GM18498 (cell line): ENCODE measurements at regions not wholly inside any gene's neighbourhood (a gene's known extent, or its start where the extent isn't known, plus 50 kb on each side); places are given as distances from the start of the nearest gene placed in this dataset.
"Not testable (repeated sequence)": the region's sequence is repeated elsewhere in the genome, so short reads cannot be mapped to it uniquely, and the experiment has no call there.

Source experiments
- ATAC-seq: cut with Tn5 transposase; IDR thresholded peaks from one replicate; pipeline ENCODE4 v1.9.1; 2021; ENCODE audit warnings: mild to moderate bottlenecking, moderate library complexity; ENCODE audit not compliant: unreplicated experiment

- no peak for ATAC-seq
These were observed 415.5 kb upstream of the PPP2R3A start for GRCh38 chr3:135549928-135550494.

DNA sequence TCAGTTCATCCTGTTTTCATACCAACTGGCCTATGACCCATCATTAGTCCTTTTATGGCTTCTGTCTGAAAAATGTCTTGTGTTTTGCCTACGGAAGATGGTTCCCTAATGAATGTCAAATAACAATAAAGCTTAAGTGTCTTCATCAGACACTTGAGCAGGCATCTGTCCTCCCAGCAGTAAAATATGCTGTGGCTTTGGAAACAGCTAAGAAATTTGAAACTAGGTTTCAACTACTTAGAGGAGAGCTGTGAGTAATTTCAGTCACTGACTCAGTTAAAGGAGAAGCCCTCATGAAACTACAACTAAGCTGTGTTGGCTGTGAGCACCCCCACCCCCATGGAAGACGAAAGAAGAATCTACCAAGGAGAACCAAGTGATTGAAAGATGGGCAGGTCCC lies 409.4 kb upstream of the PPP2R3A start:
- no peak for ATAC-seq

GRCh38 chr3:135558150-135558783 lies 407.3 kb upstream of the PPP2R3A start:
- no peak for ATAC-seq

DNA sequence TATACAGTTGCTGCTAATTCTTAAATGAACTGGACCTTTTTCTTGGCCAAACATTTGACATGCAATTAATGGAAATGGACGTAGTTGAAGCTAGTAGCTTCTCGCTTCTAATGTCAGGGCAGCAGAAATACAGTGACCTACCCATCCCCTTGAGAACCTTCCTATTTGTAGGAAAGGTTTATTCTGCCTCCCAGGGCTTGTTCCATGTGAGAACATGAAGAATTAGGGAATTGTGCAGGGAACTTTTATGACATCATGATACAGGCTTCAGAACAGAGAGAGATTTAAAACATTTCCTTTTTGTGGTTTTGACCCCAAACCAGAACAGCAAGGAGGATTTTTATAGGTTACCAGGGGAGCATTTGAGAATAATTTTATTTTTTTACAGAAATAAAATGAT lies 406.6 kb upstream of the PPP2R3A start:
- ATAC-seq: no peak

DNA sequence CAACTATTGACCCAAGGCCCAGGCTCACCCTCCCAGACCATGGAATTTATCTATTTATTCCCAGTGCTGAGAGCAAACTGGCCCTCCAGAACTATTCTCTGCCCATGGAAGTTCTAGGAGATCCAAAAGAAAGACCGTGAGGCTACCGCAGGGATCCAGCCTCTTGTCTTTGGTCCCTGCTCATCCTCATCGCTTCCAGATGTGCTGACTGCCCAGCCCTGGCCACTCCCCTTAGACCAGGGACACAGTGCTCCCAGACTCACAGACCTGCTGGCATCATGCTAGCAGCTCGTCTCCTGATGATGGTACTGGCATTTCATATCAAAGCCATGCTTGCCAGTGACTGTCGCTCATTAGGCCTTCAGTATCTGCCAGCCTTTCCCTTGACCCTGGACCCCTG lies 405.7 kb upstream of the PPP2R3A start:
- ATAC-seq: no peak

GRCh38 chr3:135560847-135561246 lies 404.7 kb upstream of the PPP2R3A start:
- ATAC-seq: no peak

DNA sequence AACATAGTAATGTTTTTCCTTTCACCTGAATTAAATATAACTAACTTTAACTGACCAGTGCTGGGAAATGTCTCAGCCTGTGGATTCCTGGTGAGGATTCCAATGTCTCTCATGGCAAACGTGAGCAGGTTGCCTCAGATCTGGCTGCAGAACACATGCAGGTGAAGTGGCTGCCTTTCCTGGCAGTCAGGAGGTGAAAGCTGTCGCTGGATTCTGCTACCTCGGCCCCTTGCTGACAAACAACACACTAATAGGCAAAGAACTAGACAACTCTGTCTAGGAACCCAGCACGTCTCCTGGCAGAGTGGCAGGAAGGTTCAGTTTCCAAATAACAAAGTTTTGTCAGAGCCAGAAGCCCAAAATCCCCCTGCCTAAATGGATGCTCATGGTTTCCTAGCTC lies 400.8 kb upstream of the PPP2R3A start:
- ATAC-seq: no peak

GRCh38 chr3:135565546-135565945 lies 400.0 kb upstream of the PPP2R3A start:
- ATAC-seq: no peak

DNA sequence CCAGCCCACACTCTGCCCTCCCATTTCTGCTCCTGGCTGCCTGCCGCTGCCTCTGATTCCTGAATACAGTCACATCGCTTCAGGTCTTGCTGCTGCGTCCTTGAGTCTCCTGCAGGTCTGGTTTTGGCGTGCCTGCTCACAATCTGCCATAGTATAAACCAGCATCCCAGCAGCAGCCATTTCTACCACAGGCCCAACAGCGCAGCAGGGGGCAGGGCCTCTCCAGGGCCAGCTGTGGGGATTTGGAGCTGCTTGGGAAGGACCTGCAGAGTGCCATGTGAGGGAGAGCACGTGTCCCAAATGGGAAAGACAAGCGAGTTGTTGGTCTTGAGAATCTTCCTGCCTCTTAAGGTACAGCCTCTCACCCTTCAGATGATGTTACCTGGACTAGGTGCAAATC lies 398.3 kb upstream of the PPP2R3A start:
- ATAC-seq: no peak

DNA sequence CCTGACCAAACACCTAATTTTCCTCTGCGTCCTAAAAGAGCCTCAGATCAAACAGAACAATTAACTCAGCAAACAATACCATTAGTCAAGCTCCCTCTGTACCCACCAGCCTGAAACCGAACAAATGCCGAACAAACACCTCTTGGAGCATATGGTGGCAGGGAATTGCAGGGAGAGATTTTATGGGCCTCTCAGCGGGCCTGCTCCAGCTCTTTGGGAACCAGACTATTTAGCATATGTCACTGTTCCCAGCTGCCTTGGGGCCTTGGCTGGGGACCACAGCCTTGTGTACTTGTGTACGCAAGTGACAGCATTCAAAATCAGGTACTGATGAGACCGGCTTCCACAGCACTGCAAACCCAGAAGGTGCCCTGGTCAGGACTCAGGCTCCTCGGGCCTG lies 388.8 kb upstream of the PPP2R3A start:
- ATAC-seq: no peak

GRCh38 chr3:135581806-135582205 lies 383.7 kb upstream of the PPP2R3A start:
- ATAC-seq: no peak

DNA sequence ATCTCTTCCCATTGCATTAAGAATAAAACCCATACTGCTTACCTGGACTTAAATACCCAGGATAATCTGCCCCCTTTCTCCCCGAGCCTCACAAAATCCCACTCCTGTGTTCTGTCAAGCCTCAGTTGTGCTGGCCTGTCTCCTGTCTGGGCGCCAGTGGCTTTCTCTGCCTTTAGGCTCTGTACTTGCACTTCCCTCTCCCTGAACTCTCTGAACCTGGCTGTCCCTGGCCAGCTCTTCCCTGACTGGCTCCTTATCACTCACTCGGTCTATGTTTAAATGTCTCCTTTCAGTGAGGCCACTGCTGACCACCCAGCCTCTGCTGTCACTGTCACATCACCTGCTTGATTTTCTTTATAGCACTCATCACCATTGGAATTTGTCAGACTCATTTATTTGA lies 382.7 kb upstream of the PPP2R3A start:
- ATAC-seq: no peak

- no peak for ATAC-seq
These were observed 369.0 kb upstream of the PPP2R3A start for GRCh38 chr3:135596563-135596962.

DNA sequence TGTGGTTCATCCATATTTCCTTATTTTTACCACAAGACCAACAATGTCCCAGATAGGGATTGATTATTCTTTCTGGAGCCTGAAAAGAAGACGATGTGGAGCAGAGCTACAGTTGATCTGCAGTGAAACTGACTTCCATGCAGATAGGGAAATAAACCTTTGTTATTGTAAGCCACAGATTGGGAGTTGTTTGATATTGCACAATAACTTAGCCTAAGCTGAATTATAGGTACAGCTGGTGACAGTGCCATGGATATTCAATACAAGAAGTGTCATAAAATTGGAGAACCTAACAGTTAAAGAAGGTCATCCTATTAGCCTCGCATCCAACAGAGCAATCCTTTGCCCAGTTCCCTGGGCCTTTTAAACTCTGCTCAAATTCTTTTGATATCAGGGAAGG lies 367.7 kb upstream of the PPP2R3A start:
- ATAC-seq: no peak

DNA sequence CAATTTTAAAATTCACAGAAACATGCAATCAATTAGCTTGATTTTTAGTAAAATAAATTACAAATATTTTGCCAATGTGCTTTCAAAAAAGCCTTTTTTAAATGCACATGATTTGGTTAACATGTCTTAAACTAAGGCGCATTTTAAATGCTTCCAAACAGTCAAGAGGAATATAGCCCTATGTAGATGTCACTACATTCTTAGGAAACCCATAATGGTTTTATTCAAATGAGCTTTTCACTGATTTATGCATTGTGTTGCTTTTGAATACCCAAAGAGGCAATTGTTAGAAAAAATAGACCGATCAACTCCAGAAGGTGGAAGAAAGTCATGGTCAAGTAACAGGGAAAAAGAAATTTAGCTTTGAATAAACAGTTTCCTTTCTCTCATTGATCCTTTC lies 366.9 kb upstream of the PPP2R3A start:
- ATAC-seq: no peak

- not testable (repeated sequence) for ATAC-seq
These were observed 361.0 kb upstream of the PPP2R3A start for GRCh38 chr3:135604512-135604911.

GRCh38 chr3:135618123-135618522 lies 347.4 kb upstream of the PPP2R3A start:
- no peak for ATAC-seq

GRCh38 chr3:135621184-135621920 lies 344.2 kb upstream of the PPP2R3A start:
- ATAC-seq: no peak

GRCh38 chr3:135622215-135622614 lies 343.3 kb upstream of the PPP2R3A start:
- ATAC-seq: no peak

GRCh38 chr3:135622656-135623055 lies 342.9 kb upstream of the PPP2R3A start:
- ATAC-seq: no peak

GRCh38 chr3:135623558-135623957 lies 342.0 kb upstream of the PPP2R3A start:
- ATAC-seq: no peak

DNA sequence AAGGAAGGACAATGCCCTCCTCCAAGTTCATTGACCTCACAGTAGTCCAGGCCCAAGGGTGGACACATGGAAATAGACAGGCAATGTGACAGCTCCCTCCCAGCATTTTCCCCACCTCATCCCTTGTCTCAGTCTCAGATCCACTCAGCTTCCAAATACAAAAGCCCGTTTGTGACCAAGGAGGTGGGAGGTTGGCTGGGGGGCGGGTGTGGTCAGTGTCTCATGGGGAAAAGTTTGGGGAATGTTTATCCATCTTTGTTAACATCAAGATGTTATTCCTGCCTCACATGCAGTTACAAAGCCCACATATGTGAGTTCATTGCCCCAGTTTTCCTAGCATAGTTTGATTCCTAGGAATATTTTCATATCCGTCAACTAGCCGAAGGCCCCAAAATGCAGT lies 338.5 kb upstream of the PPP2R3A start:
- no peak for ATAC-seq
